ENCODE measurements at regions not wholly inside any gene's neighbourhood (a gene's known extent, or its start where the extent isn't known, plus 50 kb on each side); places are given as distances from the start of the nearest gene placed in this dataset.

GRCh38 chr2:211270257-211270656 lies 713.9 kb downstream of the CPS1 start:
- no peak overlapping the region for H3K27ac ChIP-seq
- no peak for TF ChIP-seq ZFX (IDR thresholded peaks at IDR 0.05)
- TF ChIP-seq, protein P1, sequence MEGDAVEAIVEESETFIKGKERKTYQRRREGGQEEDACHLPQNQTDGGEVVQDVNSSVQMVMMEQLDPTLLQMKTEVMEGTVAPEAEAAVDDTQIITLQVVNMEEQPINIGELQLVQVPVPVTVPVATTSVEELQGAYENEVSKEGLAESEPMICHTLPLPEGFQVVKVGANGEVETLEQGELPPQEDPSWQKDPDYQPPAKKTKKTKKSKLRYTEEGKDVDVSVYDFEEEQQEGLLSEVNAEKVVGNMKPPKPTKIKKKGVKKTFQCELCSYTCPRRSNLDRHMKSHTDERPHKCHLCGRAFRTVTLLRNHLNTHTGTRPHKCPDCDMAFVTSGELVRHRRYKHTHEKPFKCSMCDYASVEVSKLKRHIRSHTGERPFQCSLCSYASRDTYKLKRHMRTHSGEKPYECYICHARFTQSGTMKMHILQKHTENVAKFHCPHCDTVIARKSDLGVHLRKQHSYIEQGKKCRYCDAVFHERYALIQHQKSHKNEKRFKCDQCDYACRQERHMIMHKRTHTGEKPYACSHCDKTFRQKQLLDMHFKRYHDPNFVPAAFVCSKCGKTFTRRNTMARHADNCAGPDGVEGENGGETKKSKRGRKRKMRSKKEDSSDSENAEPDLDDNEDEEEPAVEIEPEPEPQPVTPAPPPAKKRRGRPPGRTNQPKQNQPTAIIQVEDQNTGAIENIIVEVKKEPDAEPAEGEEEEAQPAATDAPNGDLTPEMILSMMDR (conservative IDR thresholded peaks at IDR 0.05) = no peak

- no peak overlapping the region for H3K27ac ChIP-seq
- TF ChIP-seq, protein P1 (conservative IDR thresholded peaks at IDR 0.05) = no peak
- no peak for TF ChIP-seq ZFX (IDR thresholded peaks at IDR 0.05)
Measured at GRCh38 chr2:211281430-211282073, 725.2 kb downstream of the CPS1 start.

DNA sequence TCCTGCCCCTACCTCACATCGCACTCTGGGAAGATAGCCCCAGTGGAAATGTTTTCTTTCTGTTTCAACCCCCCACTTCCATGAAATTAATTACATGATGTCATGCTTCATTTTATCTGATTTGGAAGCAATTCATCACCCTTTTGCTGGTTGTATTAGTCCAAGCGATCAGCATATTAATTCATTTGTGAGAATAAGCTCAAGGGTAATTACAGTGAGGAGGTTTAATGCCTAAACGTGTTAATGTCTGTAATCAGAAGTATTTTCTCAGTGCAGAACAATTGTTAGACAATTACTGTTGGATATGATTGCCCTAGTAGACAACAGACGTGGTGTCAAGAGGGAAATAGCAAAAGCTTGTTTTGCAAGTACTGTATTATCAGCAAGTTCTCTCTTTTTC lies 746.3 kb downstream of the CPS1 start:
- TF ChIP-seq, protein P1 (conservative IDR thresholded peaks at IDR 0.05) = no peak
- TF ChIP-seq ZFX (IDR thresholded peaks at IDR 0.05) = no peak

DNA sequence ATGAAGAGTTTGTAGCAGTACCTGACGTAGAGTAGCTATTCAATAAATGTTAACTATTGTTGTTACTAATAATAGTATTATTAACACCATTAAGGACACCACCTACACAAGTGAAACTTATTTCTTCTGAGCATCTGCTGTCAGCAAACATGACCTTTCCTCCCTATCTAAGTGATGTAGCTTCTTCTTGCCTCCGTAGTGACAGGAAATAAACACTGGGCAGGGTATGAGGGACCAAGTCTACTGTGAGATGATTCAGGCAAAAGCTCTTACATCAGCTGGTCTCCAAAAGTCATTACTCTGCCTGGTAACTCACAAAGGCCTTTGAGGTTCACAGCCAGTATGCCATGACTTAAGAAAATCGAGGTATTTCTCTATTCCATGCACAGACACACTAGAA lies 750.5 kb downstream of the CPS1 start:
- TF ChIP-seq, protein P1 (conservative IDR thresholded peaks at IDR 0.05) = no peak
- TF ChIP-seq ZFX (IDR thresholded peaks at IDR 0.05) = no peak

More for the DNA sequence above, 746.3 kb downstream of the CPS1 start:
- no peak overlapping the region for H3K27ac ChIP-seq

More for the DNA sequence above, 750.5 kb downstream of the CPS1 start:
- H3K27ac ChIP-seq = no peak overlapping the region
